Karpas-422 (cell line): ENCODE measurements at regions not wholly inside any gene's neighbourhood (a gene's known extent, or its start where the extent isn't known, plus 50 kb on each side); places are given as distances from the start of the nearest gene placed in this dataset.

Experiments used
- DNase-seq: peaks from one replicate; pipeline ENCODE4 v3.0.0-alpha.2; 2015
- H2AFZ ChIP-seq: fragments of 200-600 bp; sonication (generic); 2 replicates; pipeline ENCODE4 v1.6.1; 2014; ENCODE audit warnings: antibody characterized with exemption, low read length, mixed read lengths
- H3K27ac ChIP-seq: fragments of 200-600 bp; sonication (generic); 2 replicates; pipeline ENCODE4 v1.5.1; 2014; ENCODE audit warnings: mild to moderate bottlenecking, low read length, moderate library complexity
- H3K27me3 ChIP-seq: fragments of 200-600 bp; sonication (generic); 2 replicates; pipeline ENCODE4 v1.6.1; 2014; ENCODE audit warnings: low read length, mixed read lengths
- H3K36me3 ChIP-seq: fragments of 200-600 bp; sonication (generic); 2 replicates; pipeline ENCODE4 v1.6.1; 2014; ENCODE audit warnings: low read length, mixed read lengths; ENCODE audit not compliant: insufficient read depth
- H3K4me1 ChIP-seq: fragments of 200-600 bp; sonication (generic); 2 replicates; pipeline ENCODE4 v1.6.1; 2014; ENCODE audit warnings: mild to moderate bottlenecking, low read length, mixed read lengths
- H3K4me2 ChIP-seq: fragments of 200-600 bp; sonication (generic); 2 replicates; pipeline ENCODE4 v1.6.1; 2014; ENCODE audit warnings: low read length, low read depth, mild to moderate bottlenecking; ENCODE audit not compliant: poor library complexity, severe bottlenecking
- H3K4me3 ChIP-seq: fragments of 200-600 bp; sonication (generic); 2 replicates; pipeline ENCODE4 v1.5.1; 2014; ENCODE audit warnings: mild to moderate bottlenecking, antibody characterized with exemption, low read length, mixed read lengths
- H3K79me2 ChIP-seq: fragments of 200-600 bp; sonication (generic); 2 replicates; pipeline ENCODE4 v1.6.1; 2014; ENCODE audit warnings: mild to moderate bottlenecking, low read length, mixed read lengths
- H3K9ac ChIP-seq: fragments of 200-600 bp; sonication (generic); 2 replicates; pipeline ENCODE4 v1.6.0; 2014; ENCODE audit warnings: low read length
- H3K9me2 ChIP-seq: fragments of 200-600 bp; sonication (generic), shearing (Covaris generic); replicated peaks from 2 replicates; pipeline ENCODE4 v1.6.0; 2014; ENCODE audit warnings: mild to moderate bottlenecking, low read length, moderate library complexity; ENCODE audit not compliant: insufficient read depth
- H3K9me3 ChIP-seq: fragments of 300-700, 200-600 bp; sonication (generic); 2 replicates; pipeline ENCODE4 v1.6.1; 2014; ENCODE audit warnings: low read length, mixed read lengths
- H4K20me1 ChIP-seq: fragments of 200-600 bp; sonication (generic); 2 replicates; pipeline ENCODE4 v1.6.1; 2014; ENCODE audit warnings: mild to moderate bottlenecking, antibody characterized with exemption, low read length, low read depth; ENCODE audit not compliant: insufficient read depth

- no peaks in the 10 kb centered on the region for H3K9me2 ChIP-seq
- H3K27me3 ChIP-seq: no peaks in the 10 kb centered on the region
- no peaks in the 10 kb centered on the region for H4K20me1 ChIP-seq
- H3K4me3 ChIP-seq: no peak overlapping the region
- no peak overlapping the region for H3K9ac ChIP-seq
- H3K27ac ChIP-seq: no peak overlapping the region
- no peak overlapping the region for H2AFZ ChIP-seq
- H3K4me2 ChIP-seq: no peak overlapping the region
- H3K9me3 ChIP-seq: no peaks in the 10 kb centered on the region
- DNase-seq: no peak
- H3K36me3 ChIP-seq: no peaks in the 10 kb centered on the region
- no peaks in the 10 kb centered on the region for H3K4me1 ChIP-seq
- H3K79me2 ChIP-seq: no peaks in the 10 kb centered on the region
Observed at GRCh38 chr1:218531936-218532335, 186.8 kb downstream of the TGFB2 start.

- H3K9me2 ChIP-seq: no peaks in the 10 kb centered on the region
- no peaks in the 10 kb centered on the region for H4K20me1 ChIP-seq
- H3K4me3 ChIP-seq: no peak overlapping the region
- H3K27me3 ChIP-seq: no peaks in the 10 kb centered on the region
- no peak overlapping the region for H3K4me2 ChIP-seq
- DNase-seq: no peak
- H3K4me1 ChIP-seq: no peaks in the 10 kb centered on the region
- H3K9ac ChIP-seq: no peak overlapping the region
- H3K27ac ChIP-seq: no peak overlapping the region
- no peak overlapping the region for H2AFZ ChIP-seq
- H3K9me3 ChIP-seq: no peaks in the 10 kb centered on the region
- no peaks in the 10 kb centered on the region for H3K79me2 ChIP-seq
- H3K36me3 ChIP-seq: no peaks in the 10 kb centered on the region
Observed at GRCh38 chr1:218536296-218536986, 191.3 kb downstream of the TGFB2 start.

GRCh38 chr1:218537122-218537913, 192.2 kb downstream of the TGFB2 start:
- Histone ChIP-seq H2AFZ (no peak overlapping the region), H3K27me3 (no peaks in the 10 kb centered on the region), H3K9me2 (no peaks in the 10 kb centered on the region), H3K4me3 (no peak overlapping the region), H4K20me1 (no peaks in the 10 kb centered on the region), H3K36me3 (no peaks in the 10 kb centered on the region), H3K27ac (no peak overlapping the region), H3K4me1 (no peaks in the 10 kb centered on the region), H3K9ac (no peak overlapping the region), H3K4me2 (no peak overlapping the region), H3K79me2 (no peaks in the 10 kb centered on the region), H3K9me3 (no peaks in the 10 kb centered on the region)
- no peak for DNase-seq

- no peak overlapping the region for H2AFZ ChIP-seq
Observed at GRCh38 chr1:218538341-218538740, 193.2 kb downstream of the TGFB2 start.

GRCh38 chr1:218546314-218546713, 201.2 kb downstream of the TGFB2 start:
- no peak for DNase-seq
- Histone ChIP-seq H3K4me1 (no peaks in the 10 kb centered on the region), H3K9ac (no peak overlapping the region), H3K9me3 (no peaks in the 10 kb centered on the region), H3K27ac (no peak overlapping the region), H3K27me3 (no peaks in the 10 kb centered on the region), H3K9me2 (no peaks in the 10 kb centered on the region), H2AFZ (no peak overlapping the region), H3K79me2 (no peaks in the 10 kb centered on the region), H3K4me2 (no peak overlapping the region), H3K4me3 (no peak overlapping the region), H3K36me3 (no peaks in the 10 kb centered on the region), H4K20me1 (no peaks in the 10 kb centered on the region)

More at GRCh38 chr1:218538341-218538740, 193.2 kb downstream of the TGFB2 start:
- Histone ChIP-seq H3K79me2 (no peaks in the 10 kb centered on the region), H3K4me3 (no peak overlapping the region), H3K9me3 (no peaks in the 10 kb centered on the region), H3K9me2 (no peaks in the 10 kb centered on the region), H4K20me1 (no peaks in the 10 kb centered on the region), H3K4me1 (no peaks in the 10 kb centered on the region), H3K9ac (no peak overlapping the region), H3K27ac (no peak overlapping the region), H3K36me3 (no peaks in the 10 kb centered on the region), H3K27me3 (no peaks in the 10 kb centered on the region), H3K4me2 (no peak overlapping the region)
- DNase-seq: no peak

GRCh38 chr1:218547957-218548730, 203.0 kb downstream of the TGFB2 start:
- Histone ChIP-seq H3K4me2 (no peak overlapping the region), H3K27ac (no peak overlapping the region), H3K27me3 (no peaks in the 10 kb centered on the region), H4K20me1 (no peaks in the 10 kb centered on the region), H3K9ac (no peak overlapping the region), H3K9me3 (no peaks in the 10 kb centered on the region), H3K79me2 (no peaks in the 10 kb centered on the region), H3K9me2 (no peaks in the 10 kb centered on the region), H3K36me3 (no peaks in the 10 kb centered on the region), H2AFZ (no peak overlapping the region), H3K4me3 (no peak overlapping the region), H3K4me1 (no peaks in the 10 kb centered on the region)
- DNase-seq: no peak

- Histone ChIP-seq H3K27me3 (no peaks in the 10 kb centered on the region), H3K9ac (no peak overlapping the region), H3K4me2 (no peak overlapping the region), H4K20me1 (no peaks in the 10 kb centered on the region), H3K4me3 (no peak overlapping the region), H2AFZ (no peak overlapping the region), H3K9me3 (no peaks in the 10 kb centered on the region), H3K9me2 (no peaks in the 10 kb centered on the region), H3K4me1 (no peaks in the 10 kb centered on the region), H3K36me3 (no peaks in the 10 kb centered on the region), H3K27ac (no peak overlapping the region), H3K79me2 (no peaks in the 10 kb centered on the region)
- no peak for DNase-seq
Observed at GRCh38 chr1:218548764-218549163, 203.6 kb downstream of the TGFB2 start.

- Histone ChIP-seq H3K27ac (no peak overlapping the region), H3K27me3 (no peaks in the 10 kb centered on the region), H3K9me3 (no peaks in the 10 kb centered on the region), H3K9me2 (no peaks in the 10 kb centered on the region), H3K4me3 (no peak overlapping the region), H3K9ac (no peak overlapping the region), H4K20me1 (no peaks in the 10 kb centered on the region), H2AFZ (no peak overlapping the region), H3K4me2 (no peak overlapping the region), H3K4me1 (no peaks in the 10 kb centered on the region), H3K36me3 (no peaks in the 10 kb centered on the region), H3K79me2 (no peaks in the 10 kb centered on the region)
- DNase-seq: no peak
Observed at GRCh38 chr1:218553197-218553596, 208.1 kb downstream of the TGFB2 start.
